Neural progenitor cell (in vitro differentiated cells): ENCODE measurements at regions not wholly inside any gene's neighbourhood (a gene's known extent, or its start where the extent isn't known, plus 50 kb on each side); places are given as distances from the start of the nearest gene placed in this dataset.

Source experiments
- DNase-seq: peaks from one replicate; pipeline ENCODE4 v3.0.0-alpha.2; 2016; ENCODE audit warnings: low spot score
- H2AFZ ChIP-seq: fragments of 200-600 bp; sonication (generic); replicated peaks from 2 replicates; pipeline ENCODE4 v1.6.1; 2016; ENCODE audit warnings: antibody characterized with exemption
- H3F3A ChIP-seq: fragments of 200-600 bp; sonication (generic); 2 replicates; pipeline ENCODE4 v1.6.1; 2016; ENCODE audit warnings: antibody characterized with exemption, low read depth
- H3K27ac ChIP-seq: fragments of 200-600 bp; sonication (generic); 2 replicates; pipeline ENCODE4 v1.5.1; 2016; ENCODE audit warnings: mild to moderate bottlenecking
- H3K27me3 ChIP-seq: fragments of 200-600 bp; sonication (generic); 2 replicates; pipeline ENCODE4 v1.6.1; 2016; ENCODE audit warnings: mild to moderate bottlenecking, moderate library complexity
- H3K36me3 ChIP-seq: fragments of 200-600 bp; sonication (generic); 2 replicates; pipeline ENCODE4 v1.5.1; 2016
- H3K4me1 ChIP-seq: fragments of 200-600 bp; sonication (generic); 2 replicates; pipeline ENCODE4 v1.6.1; 2016; ENCODE audit warnings: mixed run types
- H3K4me2 ChIP-seq: fragments of 200-600 bp; sonication (generic); 2 replicates; pipeline ENCODE4 v1.6.1; 2016
- H3K4me3 ChIP-seq: fragments of 200-600 bp; sonication (generic); 2 replicates; pipeline ENCODE4 v1.5.1; 2016
- H3K79me2 ChIP-seq: fragments of 200-600 bp; sonication (generic); 2 replicates; pipeline ENCODE4 v1.6.1; 2016; ENCODE audit warnings: low read depth
- H3K9ac ChIP-seq: fragments of 200-600 bp; sonication (generic); 2 replicates; pipeline ENCODE4 v1.6.1; 2016
- H3K9me3 ChIP-seq: fragments of 200-600 bp; sonication (generic); 2 replicates; pipeline ENCODE4 v1.5.1; 2016; ENCODE audit warnings: low read depth
- H4K20me1 ChIP-seq: fragments of 200-600 bp; sonication (generic); 2 replicates; pipeline ENCODE4 v1.6.1; 2016; ENCODE audit warnings: low read depth
- H3K27ac Mint-ChIP-seq: 3 replicates; pipeline ENCODE4 v1.8.0; 2021; ENCODE audit warnings: mixed read lengths
- H3K27me3 Mint-ChIP-seq: 2 replicates; pipeline ENCODE4 v1.8.0; 2022; ENCODE audit warnings: low read depth, mild to moderate bottlenecking, inconsistent platforms, moderate library complexity, mixed read lengths; ENCODE audit not compliant: insufficient read depth
- H3K36me3 Mint-ChIP-seq: 3 replicates; pipeline ENCODE4 v1.8.0; 2021; ENCODE audit warnings: mixed read lengths
- H3K4me1 Mint-ChIP-seq: 3 replicates; pipeline ENCODE4 v1.8.0; 2021; ENCODE audit warnings: mixed read lengths
- H3K4me3 Mint-ChIP-seq: 3 replicates; pipeline ENCODE4 v1.8.0; 2021; ENCODE audit warnings: mild to moderate bottlenecking, moderate library complexity, mixed read lengths
- H3K9me3 Mint-ChIP-seq: 3 replicates; pipeline ENCODE4 v1.8.0; 2020; ENCODE audit warnings: mixed read lengths
- EZH2 ChIP-seq: fragments of 200-600 bp; sonication (generic); IDR thresholded peaks from 2 replicates; pipeline ENCODE4 v1.6.1; 2017; ENCODE audit warnings: antibody characterized with exemption, mild to moderate bottlenecking, moderate library complexity
- EZH2phosphoT487 ChIP-seq: fragments of 200-600 bp; sonication (generic); IDR thresholded peaks from 2 replicates; pipeline ENCODE4 v1.6.1; 2017; ENCODE audit warnings: antibody characterized with exemption
- TF ChIP-seq, protein P1 (sequence below): fragments of 200-600 bp; sonication (generic); IDR thresholded peaks from 2 replicates; pipeline ENCODE4 v1.5.1; 2017; ENCODE audit warnings: antibody characterized with exemption, mild to moderate bottlenecking

DNA sequence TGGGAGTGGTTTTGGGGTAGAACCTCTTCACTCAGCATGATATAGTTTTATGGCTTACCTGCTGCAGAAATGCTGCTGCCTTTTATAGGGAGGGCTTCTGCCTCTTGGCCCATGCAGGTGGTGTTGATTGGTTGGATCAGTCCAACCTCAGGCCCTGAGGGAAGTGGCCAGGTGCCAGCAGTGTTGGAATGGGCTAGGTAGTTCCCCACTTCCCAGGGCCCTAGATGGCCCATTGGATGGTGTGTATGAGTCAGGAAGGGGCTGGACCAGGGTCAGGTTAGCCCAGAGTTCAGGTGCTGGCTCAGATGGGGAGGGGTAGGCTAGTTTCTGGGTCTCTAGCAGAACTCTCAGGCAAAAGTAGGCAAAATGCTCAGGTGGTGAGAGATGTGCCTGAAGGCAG lies 455.5 kb downstream of the CCSER2 start:
- Mint-ChIP-seq H3K27ac (no peak overlapping the region), H3K9me3 (peaks cover 18% of the 10 kb centered on the region), H3K4me1 (peaks cover 6% of the 10 kb centered on the region), H3K4me3 (no peak overlapping the region), H3K27me3 (no peaks in the 10 kb centered on the region), H3K36me3 (no peaks in the 10 kb centered on the region)
- Histone ChIP-seq H4K20me1 (no peaks in the 10 kb centered on the region), H3K9ac (no peak overlapping the region), H3K4me1 (peaks cover 9% of the 10 kb centered on the region), H3K27me3 (no peaks in the 10 kb centered on the region), H3K4me3 (no peak overlapping the region), H2AFZ (no peak overlapping the region), H3F3A (peaks cover 3% of the 10 kb centered on the region), H3K27ac (no peak overlapping the region), H3K9me3 (no peaks in the 10 kb centered on the region), H3K4me2 (no peak overlapping the region), H3K79me2 (no peaks in the 10 kb centered on the region), H3K36me3 (no peaks in the 10 kb centered on the region)
- TF ChIP-seq EZH2phosphoT487 (no peak), EZH2 (no peak)
- TF ChIP-seq, protein P1, sequence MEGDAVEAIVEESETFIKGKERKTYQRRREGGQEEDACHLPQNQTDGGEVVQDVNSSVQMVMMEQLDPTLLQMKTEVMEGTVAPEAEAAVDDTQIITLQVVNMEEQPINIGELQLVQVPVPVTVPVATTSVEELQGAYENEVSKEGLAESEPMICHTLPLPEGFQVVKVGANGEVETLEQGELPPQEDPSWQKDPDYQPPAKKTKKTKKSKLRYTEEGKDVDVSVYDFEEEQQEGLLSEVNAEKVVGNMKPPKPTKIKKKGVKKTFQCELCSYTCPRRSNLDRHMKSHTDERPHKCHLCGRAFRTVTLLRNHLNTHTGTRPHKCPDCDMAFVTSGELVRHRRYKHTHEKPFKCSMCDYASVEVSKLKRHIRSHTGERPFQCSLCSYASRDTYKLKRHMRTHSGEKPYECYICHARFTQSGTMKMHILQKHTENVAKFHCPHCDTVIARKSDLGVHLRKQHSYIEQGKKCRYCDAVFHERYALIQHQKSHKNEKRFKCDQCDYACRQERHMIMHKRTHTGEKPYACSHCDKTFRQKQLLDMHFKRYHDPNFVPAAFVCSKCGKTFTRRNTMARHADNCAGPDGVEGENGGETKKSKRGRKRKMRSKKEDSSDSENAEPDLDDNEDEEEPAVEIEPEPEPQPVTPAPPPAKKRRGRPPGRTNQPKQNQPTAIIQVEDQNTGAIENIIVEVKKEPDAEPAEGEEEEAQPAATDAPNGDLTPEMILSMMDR, result no peak
- no peak for DNase-seq

DNA sequence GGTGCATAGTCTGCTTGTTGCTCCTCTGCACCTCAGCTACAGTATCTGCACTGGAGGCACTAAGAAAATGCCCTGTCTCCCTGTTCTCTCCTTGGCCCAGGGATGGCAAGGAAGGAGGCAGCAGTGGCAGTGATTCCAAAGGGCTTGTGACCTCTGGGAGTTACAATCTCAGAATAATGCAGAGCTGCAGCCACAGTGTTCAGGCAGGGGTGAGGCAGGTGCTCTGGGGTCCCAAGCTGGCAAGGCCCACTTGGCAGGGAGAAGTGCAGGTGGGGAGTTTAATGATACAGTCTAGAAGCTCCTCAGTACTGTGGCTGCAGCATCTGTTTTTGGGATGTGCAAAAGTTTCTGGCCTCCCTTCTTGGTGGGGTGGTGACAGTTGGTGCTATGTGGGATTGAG lies 456.4 kb downstream of the CCSER2 start:
- H3K9me3 ChIP-seq, result no peaks in the 10 kb centered on the region
- no peak overlapping the region for H3K4me3 ChIP-seq
- Mint-ChIP-seq H3K4me3 (no peak overlapping the region), H3K27me3 (no peaks in the 10 kb centered on the region), H3K9me3 (peaks cover 10% of the 10 kb centered on the region), H3K27ac (no peak overlapping the region), H3K4me1 (peaks cover 6% of the 10 kb centered on the region), H3K36me3 (no peaks in the 10 kb centered on the region)
- H3K79me2 ChIP-seq, result no peaks in the 10 kb centered on the region
- no peaks in the 10 kb centered on the region for H3K36me3 ChIP-seq
- H3F3A ChIP-seq, result peaks cover 3% of the 10 kb centered on the region
- no peaks in the 10 kb centered on the region for H3K27me3 ChIP-seq
- DNase-seq, result no peak
- TF ChIP-seq EZH2phosphoT487 (no peak), EZH2 (no peak)
- TF ChIP-seq, protein P1, result no peak
- H3K9ac ChIP-seq, result no peak overlapping the region
- H2AFZ ChIP-seq, result no peak overlapping the region
- no peaks in the 10 kb centered on the region for H4K20me1 ChIP-seq
- H3K27ac ChIP-seq, result no peak overlapping the region
- H3K4me1 ChIP-seq, result peaks cover 14% of the 10 kb centered on the region
- no peak overlapping the region for H3K4me2 ChIP-seq

DNA sequence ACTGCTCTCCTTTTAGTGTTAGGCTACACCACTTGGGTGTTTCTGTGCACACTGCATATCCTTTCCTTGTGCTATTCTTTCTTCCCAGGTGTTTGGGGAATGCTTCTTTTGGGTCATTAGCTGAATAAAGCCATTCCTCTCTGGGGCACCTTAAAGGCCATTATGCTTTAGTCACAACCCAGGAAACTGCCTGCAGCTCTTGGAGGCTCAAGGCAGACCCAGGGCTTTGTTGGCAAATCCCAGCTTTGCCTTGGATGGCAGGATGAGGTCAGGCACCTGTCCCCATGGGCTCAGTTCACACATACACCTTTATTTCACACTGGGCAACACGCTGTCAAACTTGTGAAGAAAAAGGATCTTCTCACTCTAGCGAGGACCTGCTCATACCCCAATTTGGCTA lies 460.6 kb downstream of the CCSER2 start:
- Mint-ChIP-seq H3K4me3 (no peak overlapping the region), H3K27me3 (no peaks in the 10 kb centered on the region), H3K4me1 (peaks cover 2% of the 10 kb centered on the region), H3K36me3 (no peaks in the 10 kb centered on the region), H3K27ac (no peak overlapping the region), H3K9me3 (peaks cover 2% of the 10 kb centered on the region)
- Histone ChIP-seq H3K4me2 (peak overlapping the region; percentile 31), H3K79me2 (no peaks in the 10 kb centered on the region), H3K9ac (no peak overlapping the region), H3K36me3 (no peaks in the 10 kb centered on the region), H2AFZ (no peak overlapping the region), H3F3A (peaks cover 3% of the 10 kb centered on the region), H3K4me3 (no peak overlapping the region), H3K27ac (no peak overlapping the region), H4K20me1 (no peaks in the 10 kb centered on the region), H3K9me3 (no peaks in the 10 kb centered on the region), H3K27me3 (no peaks in the 10 kb centered on the region), H3K4me1 (peaks cover 9% of the 10 kb centered on the region)
- TF ChIP-seq EZH2 (no peak), EZH2phosphoT487 (no peak)
- TF ChIP-seq, protein P1, result no peak
- no peak for DNase-seq

DNA sequence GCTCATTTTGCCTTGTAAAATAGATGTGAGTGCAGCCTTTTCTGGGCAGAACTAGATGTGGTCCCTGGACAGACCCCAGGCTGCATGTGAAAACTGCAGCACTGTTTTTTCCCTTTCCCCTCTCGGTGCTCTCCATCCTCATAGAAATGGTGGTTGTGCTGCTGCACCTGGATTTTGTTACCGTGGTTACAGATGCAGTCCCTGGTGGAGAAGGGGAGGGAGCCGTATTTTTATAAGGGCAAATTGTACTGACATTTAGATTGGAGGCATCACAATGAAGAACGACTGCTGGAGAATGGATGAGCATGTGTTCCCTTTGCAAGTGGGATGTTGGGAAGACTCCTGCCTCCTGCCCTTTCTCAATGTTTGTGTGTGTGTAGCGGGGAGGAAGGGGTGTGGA lies 469.9 kb downstream of the CCSER2 start:
- Mint-ChIP-seq H3K36me3 (peaks cover 1% of the 10 kb centered on the region), H3K4me1 (peaks cover 3% of the 10 kb centered on the region), H3K4me3 (no peak overlapping the region), H3K27me3 (peaks cover 2% of the 10 kb centered on the region), H3K9me3 (no peaks in the 10 kb centered on the region), H3K27ac (no peak overlapping the region)
- Histone ChIP-seq H3K4me3 (no peak overlapping the region), H4K20me1 (no peaks in the 10 kb centered on the region), H3K9me3 (no peaks in the 10 kb centered on the region), H3F3A (no peaks in the 10 kb centered on the region), H3K4me2 (no peak overlapping the region), H3K79me2 (no peaks in the 10 kb centered on the region), H3K4me1 (no peaks in the 10 kb centered on the region), H3K9ac (no peak overlapping the region), H3K36me3 (no peaks in the 10 kb centered on the region), H3K27me3 (no peaks in the 10 kb centered on the region), H3K27ac (no peak overlapping the region), H2AFZ (no peak overlapping the region)
- no peak for DNase-seq
- TF ChIP-seq, protein P1, result no peak
- TF ChIP-seq EZH2phosphoT487 (no peak), EZH2 (no peak)
